A673 (cell line): ENCODE measurements at regions not wholly inside any gene's neighbourhood (a gene's known extent, or its start where the extent isn't known, plus 50 kb on each side); places are given as distances from the start of the nearest gene placed in this dataset.

Experiments used
- EZH2 ChIP-seq: fragments of 200-600 bp; sonication (generic); IDR thresholded peaks from 2 replicates; pipeline ENCODE4 v1.6.1; 2017; ENCODE audit warnings: borderline replicate concordance, low read depth, mild to moderate bottlenecking, mixed read lengths, antibody characterized with exemption, low read length; ENCODE audit not compliant: poor library complexity, severe bottlenecking
- TF ChIP-seq, protein P1 (sequence below): fragments of 300-800, 200-600 bp; sonication (generic); conservative IDR thresholded peaks from 2 replicates; pipeline ENCODE4 v1.5.1; 2017; ENCODE audit warnings: low read depth, mild to moderate bottlenecking, antibody characterized with exemption, low read length, moderate library complexity, mixed read lengths

DNA sequence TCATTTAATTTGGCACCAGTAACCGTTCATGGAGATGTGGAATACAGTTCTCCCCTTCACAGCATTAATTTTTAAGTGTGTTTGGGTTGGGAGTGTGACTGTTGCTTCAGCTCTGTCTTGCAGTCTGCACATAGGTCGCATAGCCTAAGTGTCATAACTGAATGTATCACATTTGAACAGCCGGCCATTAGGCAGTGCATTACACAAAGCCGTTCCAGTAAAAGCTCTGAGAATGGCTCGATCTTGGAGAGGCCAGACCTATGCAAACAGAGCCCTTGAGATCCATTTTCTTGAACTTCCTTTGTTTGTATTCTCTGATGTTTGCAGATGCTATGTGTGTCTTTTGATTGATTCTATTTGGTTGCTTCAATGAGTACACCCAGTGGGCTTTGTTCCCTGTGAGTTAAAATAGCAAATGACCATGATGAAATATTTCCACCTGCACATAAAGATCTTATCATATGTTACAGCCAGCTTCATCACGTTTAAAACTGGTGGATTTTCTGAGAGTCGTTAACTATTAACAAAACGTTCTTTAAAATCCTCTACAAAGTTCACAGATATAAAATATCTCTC lies 1104.9 kb upstream of the SLC10A2 start:
- TF ChIP-seq, protein P1, sequence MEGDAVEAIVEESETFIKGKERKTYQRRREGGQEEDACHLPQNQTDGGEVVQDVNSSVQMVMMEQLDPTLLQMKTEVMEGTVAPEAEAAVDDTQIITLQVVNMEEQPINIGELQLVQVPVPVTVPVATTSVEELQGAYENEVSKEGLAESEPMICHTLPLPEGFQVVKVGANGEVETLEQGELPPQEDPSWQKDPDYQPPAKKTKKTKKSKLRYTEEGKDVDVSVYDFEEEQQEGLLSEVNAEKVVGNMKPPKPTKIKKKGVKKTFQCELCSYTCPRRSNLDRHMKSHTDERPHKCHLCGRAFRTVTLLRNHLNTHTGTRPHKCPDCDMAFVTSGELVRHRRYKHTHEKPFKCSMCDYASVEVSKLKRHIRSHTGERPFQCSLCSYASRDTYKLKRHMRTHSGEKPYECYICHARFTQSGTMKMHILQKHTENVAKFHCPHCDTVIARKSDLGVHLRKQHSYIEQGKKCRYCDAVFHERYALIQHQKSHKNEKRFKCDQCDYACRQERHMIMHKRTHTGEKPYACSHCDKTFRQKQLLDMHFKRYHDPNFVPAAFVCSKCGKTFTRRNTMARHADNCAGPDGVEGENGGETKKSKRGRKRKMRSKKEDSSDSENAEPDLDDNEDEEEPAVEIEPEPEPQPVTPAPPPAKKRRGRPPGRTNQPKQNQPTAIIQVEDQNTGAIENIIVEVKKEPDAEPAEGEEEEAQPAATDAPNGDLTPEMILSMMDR = no peak
- no peak for TF ChIP-seq EZH2
